22Rv1 (cell line): ENCODE measurements at regions not wholly inside any gene's neighbourhood (a gene's known extent, or its start where the extent isn't known, plus 50 kb on each side); places are given as distances from the start of the nearest gene placed in this dataset.

ENCODE experiments used
- H3K27ac ChIP-seq: fragments of 450-650 bp; 2 replicates; pipeline ENCODE4 v1.5.1; 2017
- CTCF ChIP-seq: fragments of 450-650 bp; IDR thresholded peaks from 2 replicates; pipeline ENCODE4 v1.5.1; 2017; ENCODE audit warnings: mild to moderate bottlenecking
- ZFX ChIP-seq: fragments of 450-650 bp; IDR thresholded peaks from 2 replicates; pipeline ENCODE4 v1.6.1; 2017; ENCODE audit warnings: antibody characterized with exemption, borderline replicate concordance

GRCh38 chr1:177392336-177392735, 221.6 kb downstream of the BRINP2 start:
- no peak overlapping the region for H3K27ac ChIP-seq
- TF ChIP-seq ZFX, result no peak
- no peak for TF ChIP-seq CTCF

GRCh38 chr1:177385760-177386698, 215.3 kb downstream of the BRINP2 start:
- H3K27ac ChIP-seq, result no peak overlapping the region
- no peak for TF ChIP-seq ZFX
- TF ChIP-seq CTCF, result no peak

- no peak overlapping the region for H3K27ac ChIP-seq
- TF ChIP-seq ZFX (no peak), CTCF (no peak)
Measured at GRCh38 chr1:177384461-177384860, 213.7 kb downstream of the BRINP2 start.

- H3K27ac ChIP-seq, result no peak overlapping the region
- TF ChIP-seq ZFX, result no peak
- TF ChIP-seq CTCF, result no peak
Measured at GRCh38 chr1:177383715-177384114, 213.0 kb downstream of the BRINP2 start.

GRCh38 chr1:177377866-177378265, 207.1 kb downstream of the BRINP2 start:
- no peak overlapping the region for H3K27ac ChIP-seq
- TF ChIP-seq ZFX, result no peak
- TF ChIP-seq CTCF, result no peak

GRCh38 chr1:177368255-177368654, 197.5 kb downstream of the BRINP2 start:
- no peak for TF ChIP-seq CTCF
- no peak for TF ChIP-seq ZFX
- no peak overlapping the region for H3K27ac ChIP-seq

GRCh38 chr1:177366091-177366490, 195.3 kb downstream of the BRINP2 start:
- H3K27ac ChIP-seq, result no peak overlapping the region
- TF ChIP-seq CTCF (no peak), ZFX (no peak)
